ENCODE measurements at regions not wholly inside any gene's neighbourhood (a gene's known extent, or its start where the extent isn't known, plus 50 kb on each side); places are given as distances from the start of the nearest gene placed in this dataset.
"Not testable (repeated sequence)": the region's sequence is repeated elsewhere in the genome, so short reads cannot be mapped to it uniquely, and the experiment has no call there.

- TF ChIP-seq, protein P1, sequence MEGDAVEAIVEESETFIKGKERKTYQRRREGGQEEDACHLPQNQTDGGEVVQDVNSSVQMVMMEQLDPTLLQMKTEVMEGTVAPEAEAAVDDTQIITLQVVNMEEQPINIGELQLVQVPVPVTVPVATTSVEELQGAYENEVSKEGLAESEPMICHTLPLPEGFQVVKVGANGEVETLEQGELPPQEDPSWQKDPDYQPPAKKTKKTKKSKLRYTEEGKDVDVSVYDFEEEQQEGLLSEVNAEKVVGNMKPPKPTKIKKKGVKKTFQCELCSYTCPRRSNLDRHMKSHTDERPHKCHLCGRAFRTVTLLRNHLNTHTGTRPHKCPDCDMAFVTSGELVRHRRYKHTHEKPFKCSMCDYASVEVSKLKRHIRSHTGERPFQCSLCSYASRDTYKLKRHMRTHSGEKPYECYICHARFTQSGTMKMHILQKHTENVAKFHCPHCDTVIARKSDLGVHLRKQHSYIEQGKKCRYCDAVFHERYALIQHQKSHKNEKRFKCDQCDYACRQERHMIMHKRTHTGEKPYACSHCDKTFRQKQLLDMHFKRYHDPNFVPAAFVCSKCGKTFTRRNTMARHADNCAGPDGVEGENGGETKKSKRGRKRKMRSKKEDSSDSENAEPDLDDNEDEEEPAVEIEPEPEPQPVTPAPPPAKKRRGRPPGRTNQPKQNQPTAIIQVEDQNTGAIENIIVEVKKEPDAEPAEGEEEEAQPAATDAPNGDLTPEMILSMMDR (IDR thresholded peaks at IDR 0.05; ENCODE audit: low read depth, low read length, poor library complexity, severe bottlenecking), result not testable (repeated sequence)
- not testable (repeated sequence) for TF ChIP-seq EZH2phosphoT487 (IDR thresholded peaks at IDR 0.05; ENCODE audit: borderline replicate concordance, low read length)
These were observed 142.0 kb downstream of the UCK2 start for GRCh38 chr1:165969366-165969765.

Measured in DOHH2 (cell line).